Activated naive CD4-positive, alpha-beta T cell treated with anti-CD3 and anti-CD28 coated beads, Interleukin-2, amount 50 U/mL, for 24 hours (primary cell): ENCODE measurements at regions not wholly inside any gene's neighbourhood (a gene's known extent, or its start where the extent isn't known, plus 50 kb on each side); places are given as distances from the start of the nearest gene placed in this dataset.
"Not testable (repeated sequence)": the region's sequence is repeated elsewhere in the genome, so short reads cannot be mapped to it uniquely, and the experiment has no call there.

Source experiments
- H3K27ac Mint-ChIP-seq: one replicate; pipeline ENCODE4 v1.8.0; 2021; ENCODE audit warnings: mild to moderate bottlenecking, mixed read lengths
- H3K27me3 Mint-ChIP-seq: one replicate; pipeline ENCODE4 v1.8.0; 2021; ENCODE audit warnings: mixed read lengths
- H3K36me3 Mint-ChIP-seq: one replicate; pipeline ENCODE4 v1.8.0; 2021; ENCODE audit warnings: mixed read lengths
- H3K4me1 Mint-ChIP-seq: one replicate; pipeline ENCODE4 v1.8.0; 2021; ENCODE audit warnings: mixed read lengths
- H3K4me3 Mint-ChIP-seq: one replicate; pipeline ENCODE4 v1.8.0; 2021; ENCODE audit warnings: mild to moderate bottlenecking, mixed read lengths
- H3K9me3 Mint-ChIP-seq: one replicate; pipeline ENCODE4 v1.8.0; 2021; ENCODE audit warnings: mixed read lengths

DNA sequence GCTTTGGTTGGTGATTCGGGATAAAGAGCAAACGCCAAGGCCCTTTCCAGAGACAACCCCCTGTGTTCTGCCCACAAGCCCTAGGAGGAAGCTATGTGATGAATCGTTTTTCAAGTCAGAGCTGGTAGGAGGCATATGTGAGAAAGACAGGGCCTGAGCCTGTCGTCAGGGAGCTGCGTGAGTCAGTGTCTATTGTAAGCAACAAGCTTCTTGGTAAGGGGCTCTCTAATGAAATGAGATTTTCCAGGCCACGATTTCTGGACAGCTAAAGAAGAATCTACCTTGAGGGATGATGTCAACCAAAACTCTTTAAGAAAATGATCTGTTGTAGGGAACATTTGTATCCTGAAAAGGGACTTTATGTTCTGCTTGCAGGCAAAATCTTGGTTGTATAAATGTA, 318.9 kb upstream of the IL12A start:
- Mint-ChIP-seq H3K36me3 (no peaks in the 10 kb centered on the region), H3K27ac (no peak overlapping the region), H3K27me3 (no peaks in the 10 kb centered on the region), H3K4me3 (no peak overlapping the region), H3K4me1 (no peaks in the 10 kb centered on the region), H3K9me3 (no peaks in the 10 kb centered on the region)

DNA sequence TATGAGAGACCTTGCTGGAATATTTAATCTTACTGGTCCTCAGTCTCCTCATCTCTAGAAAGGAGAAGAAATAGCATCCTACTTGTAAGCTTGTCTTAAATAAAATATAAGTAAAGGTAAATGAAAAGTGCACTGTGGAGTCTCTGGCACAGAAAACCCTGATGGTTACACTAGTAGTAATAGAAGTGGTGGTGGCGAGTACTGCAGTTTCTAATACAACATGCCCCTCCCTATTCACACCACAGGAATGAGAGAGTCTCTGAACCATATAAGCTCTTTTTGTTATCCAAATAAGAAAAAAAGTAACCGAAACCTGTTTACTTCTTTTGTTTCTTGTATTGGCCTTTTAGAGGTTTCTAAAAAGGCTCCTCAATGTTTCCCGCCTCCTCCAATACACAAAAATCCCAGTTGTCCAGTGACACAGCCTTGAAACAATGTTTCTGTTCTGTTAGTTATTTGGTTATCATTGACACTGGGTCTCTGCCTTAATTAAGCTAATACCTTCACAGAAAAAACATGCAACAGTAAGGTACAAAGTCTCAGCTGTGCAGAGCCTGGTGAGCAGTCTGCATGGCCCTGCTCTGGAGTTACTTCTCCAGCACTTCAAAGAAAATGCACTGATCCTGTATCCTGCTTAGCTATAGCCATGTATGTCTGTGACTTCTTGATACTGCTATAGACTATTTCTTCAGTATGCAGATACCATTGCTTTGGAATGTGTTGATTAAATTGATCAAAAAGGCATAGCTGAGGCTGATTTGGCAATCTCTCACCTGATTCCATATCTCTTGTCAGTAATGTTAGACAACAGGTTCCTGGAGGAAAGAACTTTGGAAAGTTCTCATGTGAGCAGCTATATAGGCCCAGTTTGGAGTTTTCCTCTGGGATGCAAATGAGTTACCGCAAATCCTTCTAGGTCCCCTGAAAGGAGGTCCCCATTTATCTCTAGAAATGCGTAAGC, 315.6 kb upstream of the IL12A start:
- H3K27ac Mint-ChIP-seq: no peak overlapping the region
- H3K9me3 Mint-ChIP-seq: no peaks in the 10 kb centered on the region
- H3K36me3 Mint-ChIP-seq: no peaks in the 10 kb centered on the region
- no peaks in the 10 kb centered on the region for H3K4me1 Mint-ChIP-seq
- no peak overlapping the region for H3K4me3 Mint-ChIP-seq
- H3K27me3 Mint-ChIP-seq: peaks cover 4% of the 10 kb centered on the region

- Mint-ChIP-seq H3K9me3 (no peaks in the 10 kb centered on the region), H3K36me3 (no peaks in the 10 kb centered on the region), H3K27ac (no peak overlapping the region), H3K4me1 (no peaks in the 10 kb centered on the region), H3K27me3 (peaks cover 4% of the 10 kb centered on the region), H3K4me3 (no peak overlapping the region)
Observed at GRCh38 chr3:159674583-159674982, 314.1 kb upstream of the IL12A start.

GRCh38 chr3:159675285-159675684, 313.4 kb upstream of the IL12A start:
- Mint-ChIP-seq H3K27me3 (peaks cover 4% of the 10 kb centered on the region), H3K9me3 (no peaks in the 10 kb centered on the region), H3K4me3 (no peak overlapping the region), H3K4me1 (no peaks in the 10 kb centered on the region), H3K27ac (no peak overlapping the region), H3K36me3 (no peaks in the 10 kb centered on the region)

GRCh38 chr3:159679900-159680299, 308.7 kb upstream of the IL12A start:
- H3K9me3 Mint-ChIP-seq: peaks cover 6% of the 10 kb centered on the region
- H3K36me3 Mint-ChIP-seq: no peaks in the 10 kb centered on the region
- H3K27ac Mint-ChIP-seq: no peak overlapping the region
- H3K4me1 Mint-ChIP-seq: no peaks in the 10 kb centered on the region
- H3K4me3 Mint-ChIP-seq: no peak overlapping the region
- H3K27me3 Mint-ChIP-seq: peaks cover 4% of the 10 kb centered on the region

DNA sequence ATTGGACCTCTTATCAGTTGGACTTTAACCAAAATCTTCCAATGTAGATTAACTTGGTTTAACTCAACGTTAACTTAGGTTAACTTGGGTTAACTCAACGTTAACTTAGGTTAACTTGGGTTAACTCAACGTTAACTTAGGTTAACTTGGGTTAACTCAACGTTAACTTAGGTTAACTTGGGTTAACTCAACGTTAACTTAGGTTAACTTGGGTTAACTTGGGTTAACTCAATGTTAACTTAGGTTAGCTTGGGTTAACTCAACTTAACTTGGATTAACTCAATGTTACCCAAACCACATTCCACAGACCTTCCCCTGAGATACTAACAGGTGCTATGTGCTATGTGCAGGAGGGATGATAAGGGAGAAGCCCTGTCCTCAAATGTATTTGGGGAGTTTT, 306.9 kb upstream of the IL12A start:
- not testable (repeated sequence) for H3K4me1 Mint-ChIP-seq, H3K9me3 Mint-ChIP-seq, H3K36me3 Mint-ChIP-seq, H3K4me3 Mint-ChIP-seq, H3K27ac Mint-ChIP-seq, H3K27me3 Mint-ChIP-seq

DNA sequence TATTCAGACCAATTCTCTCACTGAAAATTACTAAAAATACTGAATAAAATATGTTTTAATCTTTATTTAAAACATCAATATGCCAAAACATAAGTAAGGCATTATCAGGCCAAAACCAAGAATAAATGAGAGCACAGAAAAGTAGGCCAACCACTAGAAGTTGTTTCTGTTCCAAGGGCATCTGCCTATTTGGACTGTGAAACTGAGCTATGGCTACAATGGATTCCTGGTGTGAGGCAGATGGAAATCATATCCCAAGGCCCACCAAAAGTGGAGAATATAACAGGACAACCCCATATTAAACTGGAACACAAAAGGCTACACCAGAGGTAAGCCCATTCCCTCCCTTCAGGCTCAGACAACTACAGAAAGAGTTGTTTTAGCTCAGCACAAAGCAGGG, 302.8 kb upstream of the IL12A start:
- Mint-ChIP-seq H3K9me3 (peaks cover 12% of the 10 kb centered on the region), H3K4me3 (no peak overlapping the region), H3K36me3 (no peaks in the 10 kb centered on the region), H3K4me1 (no peaks in the 10 kb centered on the region), H3K27ac (no peak overlapping the region), H3K27me3 (peaks cover under 1% of the 10 kb centered on the region)

GRCh38 chr3:159693226-159693625, 295.4 kb upstream of the IL12A start:
- Mint-ChIP-seq H3K4me1 (no peaks in the 10 kb centered on the region), H3K27me3 (peaks cover 1% of the 10 kb centered on the region), H3K9me3 (peaks cover 14% of the 10 kb centered on the region), H3K27ac (no peak overlapping the region), H3K36me3 (no peaks in the 10 kb centered on the region), H3K4me3 (no peak overlapping the region)

DNA sequence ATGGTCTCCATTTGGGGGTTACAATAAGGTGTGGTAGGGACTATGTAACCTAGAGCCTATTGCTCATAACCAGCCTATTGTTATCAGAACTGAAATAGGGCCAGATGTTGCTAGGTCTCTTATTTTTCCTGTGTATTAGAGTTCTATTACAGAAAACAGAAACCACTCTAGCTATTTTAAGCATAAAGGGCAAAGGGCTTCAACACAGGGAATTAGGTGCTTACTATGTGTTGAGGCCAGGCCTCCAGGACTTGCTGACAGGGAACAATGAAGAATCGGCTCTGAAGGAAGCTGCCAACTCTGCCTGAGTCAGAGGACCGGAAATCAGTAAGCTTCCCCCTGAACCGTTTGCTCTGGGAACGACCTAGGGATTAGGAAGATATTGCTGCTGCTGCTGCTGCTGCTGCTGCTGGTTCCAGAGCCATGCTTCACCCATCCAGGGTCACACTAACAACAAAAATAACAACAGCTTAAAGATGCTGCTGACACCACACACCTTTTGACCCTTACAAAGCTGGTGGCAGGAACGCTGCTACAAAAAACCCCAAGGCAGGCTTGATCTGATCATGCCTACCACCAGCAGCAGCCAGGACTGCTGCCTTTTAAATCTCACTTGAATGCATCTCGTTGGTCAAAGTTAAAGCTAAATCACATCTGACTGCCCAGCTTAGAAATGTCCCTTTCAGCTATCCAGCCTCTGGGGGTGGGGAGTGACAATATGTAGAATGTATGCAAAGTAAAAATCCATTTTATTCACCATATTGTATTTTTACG, 276.9 kb upstream of the IL12A start:
- H3K27ac Mint-ChIP-seq: no peak overlapping the region

DNA sequence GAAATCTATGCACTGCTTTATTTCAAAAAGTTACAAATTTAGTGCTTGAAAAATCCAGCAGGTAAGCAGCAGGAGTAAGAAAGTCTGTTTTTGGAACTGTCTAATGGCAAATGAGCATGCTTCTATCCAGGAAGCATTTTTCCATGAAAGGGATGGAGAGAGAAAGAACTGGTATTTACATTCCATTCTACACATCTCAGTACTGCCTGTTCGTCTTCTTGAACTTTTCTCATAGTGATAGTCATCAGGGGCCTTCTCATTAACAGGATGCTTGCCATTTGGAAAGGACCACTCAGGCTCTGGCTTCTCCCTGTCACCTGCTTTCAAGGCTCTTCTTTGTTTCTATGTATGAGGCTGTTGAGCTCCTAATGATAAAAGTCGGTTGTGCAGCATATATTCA, 267.3 kb upstream of the IL12A start:
- no peak overlapping the region for H3K4me3 Mint-ChIP-seq
- H3K27ac Mint-ChIP-seq: no peak overlapping the region
- no peaks in the 10 kb centered on the region for H3K36me3 Mint-ChIP-seq
- H3K4me1 Mint-ChIP-seq: no peaks in the 10 kb centered on the region
- H3K9me3 Mint-ChIP-seq: no peaks in the 10 kb centered on the region
- no peaks in the 10 kb centered on the region for H3K27me3 Mint-ChIP-seq

More for the DNA sequence above, 276.9 kb upstream of the IL12A start:
- H3K27me3 Mint-ChIP-seq: no peaks in the 10 kb centered on the region
- no peak overlapping the region for H3K4me3 Mint-ChIP-seq
- no peaks in the 10 kb centered on the region for H3K36me3 Mint-ChIP-seq
- H3K4me1 Mint-ChIP-seq: no peaks in the 10 kb centered on the region
- peaks cover 11% of the 10 kb centered on the region for H3K9me3 Mint-ChIP-seq

- H3K27me3 Mint-ChIP-seq: no peaks in the 10 kb centered on the region
- H3K9me3 Mint-ChIP-seq: no peaks in the 10 kb centered on the region
- no peak overlapping the region for H3K4me3 Mint-ChIP-seq
- H3K36me3 Mint-ChIP-seq: no peaks in the 10 kb centered on the region
- H3K27ac Mint-ChIP-seq: no peak overlapping the region
- H3K4me1 Mint-ChIP-seq: no peaks in the 10 kb centered on the region
Observed at GRCh38 chr3:159723295-159723694, 265.3 kb upstream of the IL12A start.

GRCh38 chr3:159724627-159725026, 264.0 kb upstream of the IL12A start:
- no peaks in the 10 kb centered on the region for H3K36me3 Mint-ChIP-seq
- no peak overlapping the region for H3K27ac Mint-ChIP-seq
- no peaks in the 10 kb centered on the region for H3K4me1 Mint-ChIP-seq
- no peaks in the 10 kb centered on the region for H3K9me3 Mint-ChIP-seq
- H3K4me3 Mint-ChIP-seq: no peak overlapping the region
- no peaks in the 10 kb centered on the region for H3K27me3 Mint-ChIP-seq

GRCh38 chr3:159726231-159726964, 262.2 kb upstream of the IL12A start:
- Mint-ChIP-seq H3K4me1 (no peaks in the 10 kb centered on the region), H3K9me3 (no peaks in the 10 kb centered on the region), H3K4me3 (no peak overlapping the region), H3K36me3 (no peaks in the 10 kb centered on the region), H3K27ac (no peak overlapping the region), H3K27me3 (no peaks in the 10 kb centered on the region)

DNA sequence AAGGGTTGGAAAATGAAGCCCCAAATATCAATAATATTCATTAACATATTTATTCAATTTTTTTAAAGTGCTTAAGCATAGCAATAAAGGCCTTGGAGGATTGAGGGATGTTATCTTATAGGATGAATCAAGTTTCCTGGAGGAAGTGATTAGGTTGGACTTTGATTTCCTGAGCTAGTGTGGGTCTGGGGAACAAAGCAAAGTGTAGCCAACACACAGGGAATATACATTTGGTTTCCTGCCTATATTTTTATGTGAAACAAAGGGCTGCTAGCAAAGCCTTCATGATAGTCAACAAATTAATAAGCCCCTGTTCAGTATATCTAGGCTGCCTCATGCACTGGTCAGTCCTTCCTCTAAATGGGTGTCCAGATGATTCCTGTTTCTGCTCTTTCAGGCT, 261.1 kb upstream of the IL12A start:
- Mint-ChIP-seq H3K27ac (no peak overlapping the region), H3K4me1 (no peaks in the 10 kb centered on the region), H3K36me3 (no peaks in the 10 kb centered on the region), H3K9me3 (no peaks in the 10 kb centered on the region), H3K4me3 (no peak overlapping the region), H3K27me3 (no peaks in the 10 kb centered on the region)

- Mint-ChIP-seq H3K36me3 (no peaks in the 10 kb centered on the region), H3K27ac (no peak overlapping the region), H3K27me3 (no peaks in the 10 kb centered on the region), H3K4me3 (no peak overlapping the region), H3K4me1 (no peaks in the 10 kb centered on the region), H3K9me3 (no peaks in the 10 kb centered on the region)
Observed at GRCh38 chr3:159731254-159731653, 257.4 kb upstream of the IL12A start.
